ENCODE measurements at regions not wholly inside any gene's neighbourhood (a gene's known extent, or its start where the extent isn't known, plus 50 kb on each side); places are given as distances from the start of the nearest gene placed in this dataset.

- H3K27ac Mint-ChIP-seq, result no peak overlapping the region
- DNase-seq, result no peak
- no peaks in the 10 kb centered on the region for H3K27me3 Mint-ChIP-seq
- H3K4me3 Mint-ChIP-seq, result no peak overlapping the region
- peaks cover 38% of the 10 kb centered on the region for H3K4me1 Mint-ChIP-seq
- H3K36me3 Mint-ChIP-seq, result peaks cover 4% of the 10 kb centered on the region
- H3K9me3 Mint-ChIP-seq, result peaks cover 8% of the 10 kb centered on the region
These were observed 406.9 kb upstream of the TBL1XR1 start for GRCh38 chr3:177604181-177604580.

DNA sequence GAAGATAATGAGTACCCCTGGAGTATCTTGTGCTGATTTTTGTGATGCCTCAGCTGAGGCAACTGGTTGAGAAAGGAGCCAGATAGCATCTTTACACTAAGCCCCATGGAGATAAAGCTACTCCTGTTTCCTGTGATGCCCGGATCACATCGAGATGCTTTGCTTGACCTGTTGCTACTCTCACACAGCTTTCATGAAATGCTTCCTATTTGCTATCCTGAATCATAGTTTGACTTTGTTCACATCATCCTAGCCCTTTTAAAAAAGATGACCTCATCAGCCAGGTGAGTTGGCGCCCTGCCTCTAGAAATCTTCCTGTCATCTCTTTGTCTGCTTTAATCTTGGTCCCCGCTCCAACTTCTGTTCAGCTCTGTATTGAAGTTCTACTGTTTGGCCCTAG, 409.6 kb upstream of the TBL1XR1 start:
- peaks cover 4% of the 10 kb centered on the region for H3K36me3 Mint-ChIP-seq
- no peak overlapping the region for H3K27ac Mint-ChIP-seq
- peaks cover 24% of the 10 kb centered on the region for H3K4me1 Mint-ChIP-seq
- no peak overlapping the region for H3K4me3 Mint-ChIP-seq
- H3K9me3 Mint-ChIP-seq, result peaks cover 6% of the 10 kb centered on the region
- no peak for DNase-seq
- no peaks in the 10 kb centered on the region for H3K27me3 Mint-ChIP-seq

DNA sequence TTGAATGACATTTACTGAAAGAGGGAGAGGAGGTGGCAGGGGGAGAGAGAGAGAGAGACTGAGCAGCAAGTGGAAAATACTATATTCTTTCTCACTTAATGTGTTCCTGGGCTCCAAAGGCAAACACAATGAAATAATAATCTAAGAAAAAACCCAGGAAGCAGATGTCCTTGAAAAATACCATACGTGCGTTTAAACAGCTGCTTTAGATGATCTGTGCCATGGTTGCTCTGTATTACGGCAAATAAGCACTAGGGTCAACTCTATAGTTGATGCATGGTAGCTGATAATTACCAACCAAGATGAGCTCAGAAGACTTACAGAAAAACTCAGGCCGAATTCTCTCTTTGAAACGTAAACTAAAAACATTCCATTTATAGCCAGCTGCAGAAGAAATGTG, 410.3 kb upstream of the TBL1XR1 start:
- H3K4me1 Mint-ChIP-seq, result peaks cover 18% of the 10 kb centered on the region
- H3K9me3 Mint-ChIP-seq, result peaks cover 6% of the 10 kb centered on the region
- H3K27ac Mint-ChIP-seq, result no peak overlapping the region
- no peak overlapping the region for H3K4me3 Mint-ChIP-seq
- no peaks in the 10 kb centered on the region for H3K27me3 Mint-ChIP-seq
- DNase-seq, result no peak
- no peaks in the 10 kb centered on the region for H3K36me3 Mint-ChIP-seq

DNA sequence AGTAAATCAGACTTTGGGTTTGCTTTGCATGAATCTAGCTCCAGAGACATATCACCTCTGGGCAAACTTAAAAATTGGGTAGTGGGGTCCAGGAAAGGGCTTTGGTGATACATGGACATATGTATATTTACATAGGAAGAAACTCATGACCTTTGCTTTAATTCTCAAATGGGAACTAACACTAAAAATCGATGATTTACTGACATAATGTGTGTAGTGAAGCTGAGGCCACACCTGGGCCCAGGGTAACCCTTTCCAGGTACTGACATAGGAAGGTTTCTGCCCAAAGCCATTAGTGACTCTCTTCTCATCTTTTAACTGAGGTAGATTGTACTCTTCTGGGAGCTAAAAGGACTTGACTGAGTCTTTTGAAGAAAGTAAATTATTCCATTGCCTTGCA, 411.2 kb upstream of the TBL1XR1 start:
- no peak overlapping the region for H3K4me3 Mint-ChIP-seq
- H3K27me3 Mint-ChIP-seq, result no peaks in the 10 kb centered on the region

DNA sequence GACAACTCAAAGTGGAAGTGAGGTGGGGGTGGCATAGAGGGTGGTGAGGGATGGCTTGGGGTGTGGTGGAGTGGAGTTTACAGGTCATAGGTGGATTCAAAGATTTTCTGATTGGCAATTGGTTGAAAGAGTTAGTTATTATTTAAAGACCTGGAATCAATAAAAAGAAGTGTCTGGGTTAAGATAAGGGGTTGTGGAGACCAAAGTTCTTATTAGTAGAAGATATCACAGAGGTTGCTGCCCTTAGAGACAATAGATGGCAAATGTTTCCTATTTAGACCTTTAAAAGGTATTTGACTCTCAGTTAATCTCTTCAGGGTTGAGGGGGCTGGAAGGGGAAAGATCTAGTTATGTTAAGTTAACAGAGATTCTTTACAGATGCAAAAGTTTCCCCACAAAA, 412.3 kb upstream of the TBL1XR1 start:
- Mint-ChIP-seq H3K4me3 (no peak overlapping the region), H3K9me3 (peaks cover 6% of the 10 kb centered on the region), H3K36me3 (no peaks in the 10 kb centered on the region), H3K4me1 (peaks cover 10% of the 10 kb centered on the region), H3K27me3 (no peaks in the 10 kb centered on the region), H3K27ac (no peak overlapping the region)
- no peak for DNase-seq

More for the DNA sequence above, 411.2 kb upstream of the TBL1XR1 start:
- peaks cover 6% of the 10 kb centered on the region for H3K9me3 Mint-ChIP-seq
- no peak for DNase-seq
- no peaks in the 10 kb centered on the region for H3K36me3 Mint-ChIP-seq
- no peak overlapping the region for H3K27ac Mint-ChIP-seq
- H3K4me1 Mint-ChIP-seq, result peaks cover 12% of the 10 kb centered on the region

DNA sequence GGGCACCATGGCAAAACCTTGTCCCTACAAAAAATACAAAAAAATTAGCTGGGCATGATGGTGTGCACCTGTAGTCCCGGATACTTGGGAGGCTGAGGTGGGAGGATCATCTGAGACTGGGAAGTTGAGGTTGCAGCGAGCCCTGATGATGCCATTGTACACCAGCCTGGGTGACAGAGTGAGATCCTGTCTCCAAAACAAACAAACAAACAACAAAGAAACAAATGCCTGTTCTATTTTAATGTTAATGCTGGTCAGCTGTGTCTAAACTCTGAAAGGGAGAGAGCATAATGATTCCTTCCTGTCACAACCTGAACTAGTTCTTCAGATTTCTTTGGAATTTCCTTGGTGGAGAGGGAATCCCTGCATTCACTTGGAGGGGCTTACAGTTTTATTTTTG, 413.0 kb upstream of the TBL1XR1 start:
- no peaks in the 10 kb centered on the region for H3K36me3 Mint-ChIP-seq
- no peak overlapping the region for H3K4me3 Mint-ChIP-seq
- no peak overlapping the region for H3K27ac Mint-ChIP-seq
- H3K4me1 Mint-ChIP-seq, result peaks cover 13% of the 10 kb centered on the region
- H3K9me3 Mint-ChIP-seq, result peaks cover 3% of the 10 kb centered on the region
- no peaks in the 10 kb centered on the region for H3K27me3 Mint-ChIP-seq
- no peak for DNase-seq

DNA sequence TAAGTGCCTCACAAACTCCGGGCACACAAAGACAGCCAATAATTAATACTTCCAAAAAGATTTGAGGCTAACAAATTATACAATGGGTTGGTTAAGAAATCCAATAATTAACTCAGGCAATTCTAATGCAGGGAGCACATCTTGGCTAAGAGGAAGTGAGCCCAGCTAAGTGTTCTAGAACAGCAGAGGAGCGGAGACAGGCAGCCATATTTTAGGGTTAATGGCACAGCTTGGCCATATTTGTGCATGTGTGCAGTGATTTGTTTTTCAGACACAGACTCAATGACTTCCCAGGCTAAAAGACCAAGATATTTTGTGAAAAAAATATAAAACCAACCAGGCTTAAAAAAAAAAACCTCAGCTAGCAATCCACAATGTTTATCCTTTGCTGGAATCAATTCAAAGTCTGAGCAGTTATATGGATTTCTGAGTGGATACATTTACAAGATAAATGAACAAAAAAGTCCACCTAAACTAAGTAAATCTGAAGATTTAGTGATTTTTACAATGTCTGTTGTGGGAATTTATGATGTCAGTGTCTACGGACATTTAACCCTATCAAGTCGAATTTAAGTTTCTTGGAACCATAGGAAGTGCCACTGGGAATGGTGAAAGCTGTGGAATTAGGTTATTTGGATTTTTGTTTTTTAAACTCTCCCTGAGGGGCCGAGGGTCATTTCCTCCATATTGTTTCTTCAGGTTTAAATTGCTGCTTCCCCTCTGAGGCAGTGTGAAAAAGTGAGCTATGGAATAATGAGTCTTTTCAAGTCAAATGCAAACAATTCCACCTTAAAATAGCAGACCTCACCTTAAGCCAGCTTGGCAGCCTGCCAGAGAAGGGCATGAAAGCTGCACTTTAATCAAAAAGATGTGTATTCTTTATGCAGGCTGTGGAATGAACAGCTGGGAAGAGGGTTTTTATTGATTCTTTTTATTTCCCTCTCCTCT, 413.7 kb upstream of the TBL1XR1 start:
- no peak for DNase-seq
- Mint-ChIP-seq H3K4me1 (peaks cover 13% of the 10 kb centered on the region), H3K36me3 (no peaks in the 10 kb centered on the region), H3K27me3 (no peaks in the 10 kb centered on the region), H3K9me3 (no peaks in the 10 kb centered on the region), H3K27ac (no peak overlapping the region), H3K4me3 (no peak overlapping the region)

- Mint-ChIP-seq H3K27ac (no peak overlapping the region), H3K9me3 (no peaks in the 10 kb centered on the region), H3K4me1 (peaks cover 11% of the 10 kb centered on the region), H3K27me3 (no peaks in the 10 kb centered on the region), H3K4me3 (no peak overlapping the region), H3K36me3 (no peaks in the 10 kb centered on the region)
- DNase-seq, result no peak
These were observed 414.6 kb upstream of the TBL1XR1 start for GRCh38 chr3:177611752-177612334.

- peaks cover 7% of the 10 kb centered on the region for H3K4me1 Mint-ChIP-seq
- no peak for DNase-seq
- no peaks in the 10 kb centered on the region for H3K27me3 Mint-ChIP-seq
- no peaks in the 10 kb centered on the region for H3K9me3 Mint-ChIP-seq
- H3K36me3 Mint-ChIP-seq, result no peaks in the 10 kb centered on the region
- H3K4me3 Mint-ChIP-seq, result no peak overlapping the region
- H3K27ac Mint-ChIP-seq, result no peak overlapping the region
These were observed 416.6 kb upstream of the TBL1XR1 start for GRCh38 chr3:177613901-177614300.

DNA sequence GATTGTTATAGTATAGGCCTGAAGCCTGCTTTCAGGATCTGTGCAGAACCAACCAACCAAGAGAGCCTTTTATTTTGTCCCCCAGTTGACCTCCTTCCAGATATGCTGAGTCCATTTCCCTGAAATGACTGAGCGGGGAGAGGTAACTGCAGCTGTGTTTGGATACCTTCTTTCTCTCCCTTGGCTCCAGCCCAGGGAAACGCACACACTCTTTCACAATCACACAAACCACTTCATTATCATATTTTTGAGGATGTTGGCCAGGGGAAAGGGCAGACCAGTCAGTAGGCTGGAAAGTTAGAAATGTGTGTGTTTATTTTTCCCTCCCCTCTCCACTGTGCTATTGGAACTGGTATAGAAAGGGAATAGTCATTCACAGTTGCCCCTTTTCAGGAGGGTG, 417.7 kb upstream of the TBL1XR1 start:
- Mint-ChIP-seq H3K4me1 (peaks cover 7% of the 10 kb centered on the region), H3K36me3 (no peaks in the 10 kb centered on the region), H3K27ac (no peak overlapping the region), H3K4me3 (no peak overlapping the region), H3K27me3 (no peaks in the 10 kb centered on the region), H3K9me3 (no peaks in the 10 kb centered on the region)
- DNase-seq, result no peak

DNA sequence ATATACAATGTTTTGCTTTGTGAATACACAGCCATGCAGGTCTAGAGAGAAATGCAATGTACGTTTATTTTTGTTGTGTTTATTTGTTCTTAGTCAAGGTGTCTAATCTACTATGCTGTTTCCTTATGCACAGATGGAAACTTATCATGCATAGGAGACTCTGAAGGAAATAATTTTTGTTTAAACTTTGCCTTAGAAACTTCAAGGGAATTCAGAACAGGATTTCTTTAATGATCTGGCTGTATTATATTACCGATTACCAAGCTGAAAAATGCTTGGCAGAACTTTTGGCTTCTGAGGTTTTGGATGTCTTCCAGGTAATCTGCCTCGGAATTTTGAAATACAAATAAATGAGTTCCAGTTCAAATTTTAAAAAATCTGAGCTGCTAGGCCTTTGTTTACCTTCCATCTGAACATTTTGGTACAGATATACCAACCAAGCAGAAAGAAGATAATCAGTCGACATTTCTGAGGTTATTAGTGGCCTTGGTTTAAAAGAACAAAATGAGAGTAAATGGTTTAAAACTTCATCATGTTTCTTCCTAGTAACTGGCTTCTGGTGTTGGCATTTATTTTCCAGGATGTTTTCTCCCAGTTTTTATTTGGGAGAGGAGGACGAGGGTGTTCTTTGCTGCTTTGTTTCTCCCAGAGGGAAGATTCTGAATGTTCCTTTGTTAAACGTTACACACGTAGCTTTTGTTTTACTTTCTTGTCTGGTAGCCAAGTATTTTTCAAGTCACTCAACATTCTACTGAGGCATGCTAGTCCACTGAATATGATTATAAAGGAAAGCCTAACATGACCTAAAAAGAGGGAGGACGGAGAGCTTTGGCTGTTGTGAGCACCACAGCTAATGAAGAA, 421.8 kb upstream of the TBL1XR1 start:
- Mint-ChIP-seq H3K27me3 (no peaks in the 10 kb centered on the region), H3K9me3 (no peaks in the 10 kb centered on the region), H3K4me1 (peaks cover 21% of the 10 kb centered on the region), H3K4me3 (no peak overlapping the region), H3K36me3 (no peaks in the 10 kb centered on the region), H3K27ac (no peak overlapping the region)
- DNase-seq, result no peak

DNA sequence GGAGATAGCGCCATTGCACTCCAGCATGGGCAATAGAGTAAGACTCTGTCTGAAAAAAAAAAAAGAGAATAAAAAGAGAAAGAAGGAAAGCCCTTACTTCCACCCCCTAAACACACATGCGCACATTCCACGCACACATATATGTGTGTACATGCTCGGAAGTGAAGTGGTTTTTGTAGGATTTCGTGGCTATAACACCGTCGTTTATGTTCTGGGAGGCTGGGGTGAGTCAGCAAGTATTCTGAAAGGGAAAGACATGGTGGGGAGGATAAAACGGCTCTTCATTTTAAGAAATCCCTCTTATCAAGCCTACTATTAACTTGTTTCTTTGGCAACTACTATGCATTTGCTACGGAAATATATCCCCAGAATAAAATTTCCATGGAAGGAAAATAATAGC, 422.8 kb upstream of the TBL1XR1 start:
- Mint-ChIP-seq H3K27me3 (no peaks in the 10 kb centered on the region), H3K4me1 (peaks cover 24% of the 10 kb centered on the region), H3K36me3 (no peaks in the 10 kb centered on the region), H3K9me3 (no peaks in the 10 kb centered on the region), H3K4me3 (no peak overlapping the region), H3K27ac (no peak overlapping the region)
- no peak for DNase-seq

GRCh38 chr3:177622520-177622919, 425.2 kb upstream of the TBL1XR1 start:
- Mint-ChIP-seq H3K9me3 (no peaks in the 10 kb centered on the region), H3K27me3 (no peaks in the 10 kb centered on the region), H3K27ac (no peak overlapping the region), H3K4me3 (no peak overlapping the region), H3K4me1 (peaks cover 24% of the 10 kb centered on the region), H3K36me3 (no peaks in the 10 kb centered on the region)
- DNase-seq, result no peak

DNA sequence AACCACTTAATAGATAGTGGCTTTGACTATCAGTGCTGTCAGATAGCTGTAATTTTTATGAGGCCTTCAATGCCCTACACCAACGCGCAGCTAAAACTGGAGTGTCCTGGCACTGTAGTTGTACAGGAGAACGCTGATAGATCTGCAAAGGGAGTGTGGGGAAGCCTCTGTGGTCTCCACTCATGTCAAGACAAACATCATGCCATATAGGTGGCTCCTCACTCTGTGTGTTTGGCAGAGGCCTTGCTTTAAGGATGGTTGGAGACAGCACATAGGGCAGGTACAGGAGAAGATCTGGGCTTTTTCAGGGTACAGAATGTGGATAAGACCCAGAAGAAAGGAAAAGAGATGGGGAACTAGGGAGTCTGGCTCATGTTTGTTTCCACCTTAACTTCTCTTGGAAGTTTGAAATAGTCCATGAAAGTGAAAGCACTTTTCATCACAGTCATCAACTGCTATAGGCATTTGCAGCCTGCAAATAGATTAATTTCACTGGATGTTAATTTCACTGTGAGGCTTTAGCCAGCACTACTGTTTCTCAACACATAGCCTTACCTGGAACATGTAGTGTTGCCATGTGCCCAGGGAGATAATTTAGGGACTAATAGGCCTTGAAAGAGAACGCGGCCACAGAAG, 425.8 kb upstream of the TBL1XR1 start:
- DNase-seq, result no peak
- H3K4me3 Mint-ChIP-seq, result no peak overlapping the region
- no peaks in the 10 kb centered on the region for H3K27me3 Mint-ChIP-seq
- H3K4me1 Mint-ChIP-seq, result peaks cover 26% of the 10 kb centered on the region
- peaks cover 2% of the 10 kb centered on the region for H3K9me3 Mint-ChIP-seq
- H3K27ac Mint-ChIP-seq, result no peak overlapping the region
- peaks cover 2% of the 10 kb centered on the region for H3K36me3 Mint-ChIP-seq
